Breast epithelium (tissue), 4 donors: ENCODE measurements at regions not wholly inside any gene's neighbourhood (a gene's known extent, or its start where the extent isn't known, plus 50 kb on each side); places are given as distances from the start of the nearest gene placed in this dataset.

Source experiments
- DNase-seq, 2 donors: peaks; one replicate each; pipeline ENCODE4 v3.0.0-alpha.2; 2019; ENCODE audit warnings: low spot score in 2 of 2
- H3K27ac ChIP-seq, 2 donors: fragments of 200-600 bp; sonication (generic) in 1 of 2; one replicate each; pipeline ENCODE4 v1.5.1; 2016 to 2019; ENCODE audit warnings: mild to moderate bottlenecking in 1 of 2
- H3K27me3 ChIP-seq, 2 donors: fragments of 200-600 bp; sonication (generic) in 1 of 2; one replicate each; pipeline versions ENCODE4 v1.5.1 to v1.6.0; 2017 to 2019; ENCODE audit warnings: control low read depth in 1 of 2, mild to moderate bottlenecking in 1 of 2
- H3K36me3 ChIP-seq: fragments of 200-600 bp; one replicate; pipeline ENCODE4 v1.5.1; 2019
- H3K4me1 ChIP-seq, 2 donors: fragments of 200-600 bp; sonication (generic); one replicate each; pipeline ENCODE4 v1.5.1; 2016 to 2019; ENCODE audit warnings: control low read depth in 1 of 2
- H3K4me3 ChIP-seq, 3 donors: fragments of 200-600 bp; sonication (generic); 1 replicate in 2 of 3; 2 replicates in 1 of 3; pipeline ENCODE4 v1.5.1; 2016 to 2019; ENCODE audit warnings: mild to moderate bottlenecking in 3 of 3, moderate library complexity in 2 of 3
- H3K9me3 ChIP-seq, 2 donors: fragments of 200-600 bp; sonication (generic) in 1 of 2; one replicate each; pipeline ENCODE4 v1.5.1; 2016 to 2019; ENCODE audit warnings: control low read depth in 1 of 2
- POLR2A ChIP-seq: fragments of 450-650 bp; IDR thresholded peaks from one replicate; pipeline ENCODE4 v1.6.1; 2016; ENCODE audit warnings: antibody characterized with exemption, mild to moderate bottlenecking, moderate library complexity
- POLR2AphosphoS5 ChIP-seq, 3 donors: sonication (generic); formaldehyde crosslinking; IDR thresholded peaks; one replicate each; pipeline ENCODE4 v1.6.1; 2017; ENCODE audit warnings: antibody characterized with exemption in 3 of 3
- intact Hi-C: fragments of 100-400 bp; cut with DNase I; formaldehyde crosslinking; loops from one replicate; pipeline ENCODE4 v1.15.1; 2023; ENCODE audit warnings: low total_unique reads
- TF ChIP-seq, protein P1 (sequence below), 3 donors: fragments of 450-650 bp; IDR thresholded peaks; one replicate each; pipeline ENCODE4 v1.5.1; 2016 to 2017; ENCODE audit warnings: antibody characterized with exemption in 3 of 3, mild to moderate bottlenecking in 3 of 3, moderate library complexity in 3 of 3

GRCh38 chr13:73480779-73481559 lies 422.2 kb downstream of the KLF5 start:
- TF ChIP-seq POLR2A = no peak
- TF ChIP-seq POLR2AphosphoS5 (IDR thresholded peaks at IDR 0.05) = no peak
- TF ChIP-seq, protein P1, sequence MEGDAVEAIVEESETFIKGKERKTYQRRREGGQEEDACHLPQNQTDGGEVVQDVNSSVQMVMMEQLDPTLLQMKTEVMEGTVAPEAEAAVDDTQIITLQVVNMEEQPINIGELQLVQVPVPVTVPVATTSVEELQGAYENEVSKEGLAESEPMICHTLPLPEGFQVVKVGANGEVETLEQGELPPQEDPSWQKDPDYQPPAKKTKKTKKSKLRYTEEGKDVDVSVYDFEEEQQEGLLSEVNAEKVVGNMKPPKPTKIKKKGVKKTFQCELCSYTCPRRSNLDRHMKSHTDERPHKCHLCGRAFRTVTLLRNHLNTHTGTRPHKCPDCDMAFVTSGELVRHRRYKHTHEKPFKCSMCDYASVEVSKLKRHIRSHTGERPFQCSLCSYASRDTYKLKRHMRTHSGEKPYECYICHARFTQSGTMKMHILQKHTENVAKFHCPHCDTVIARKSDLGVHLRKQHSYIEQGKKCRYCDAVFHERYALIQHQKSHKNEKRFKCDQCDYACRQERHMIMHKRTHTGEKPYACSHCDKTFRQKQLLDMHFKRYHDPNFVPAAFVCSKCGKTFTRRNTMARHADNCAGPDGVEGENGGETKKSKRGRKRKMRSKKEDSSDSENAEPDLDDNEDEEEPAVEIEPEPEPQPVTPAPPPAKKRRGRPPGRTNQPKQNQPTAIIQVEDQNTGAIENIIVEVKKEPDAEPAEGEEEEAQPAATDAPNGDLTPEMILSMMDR (IDR thresholded peaks at IDR 0.05) = no peak
- intact Hi-C loops = no loop called here
- Histone ChIP-seq H3K27ac (no peak overlapping the region), H3K36me3 (no peaks in the 10 kb centered on the region), H3K27me3 (no peaks in the 10 kb centered on the region), H3K4me3 (no peak overlapping the region), H3K9me3 (no peaks in the 10 kb centered on the region), H3K4me1 (no peaks in the 10 kb centered on the region)
- no peak for DNase-seq

GRCh38 chr13:73479856-73480255 lies 421.1 kb downstream of the KLF5 start:
- intact Hi-C loops = no loop called here
- no peak for DNase-seq
- TF ChIP-seq POLR2A = no peak
- TF ChIP-seq POLR2AphosphoS5 (IDR thresholded peaks at IDR 0.05) = no peak
- TF ChIP-seq, protein P1 (IDR thresholded peaks at IDR 0.05) = no peak

GRCh38 chr13:73479351-73479750 lies 420.5 kb downstream of the KLF5 start:
- no peak for TF ChIP-seq POLR2AphosphoS5 (IDR thresholded peaks at IDR 0.05)
- TF ChIP-seq, protein P1 (IDR thresholded peaks at IDR 0.05) = no peak
- no peak for TF ChIP-seq POLR2A
- no peak for DNase-seq
- Histone ChIP-seq H3K9me3 (no peaks in the 10 kb centered on the region), H3K27ac (no peak overlapping the region), H3K36me3 (no peaks in the 10 kb centered on the region), H3K4me3 (no peak overlapping the region), H3K27me3 (no peaks in the 10 kb centered on the region), H3K4me1 (no peaks in the 10 kb centered on the region)
- intact Hi-C loops = no loop called here

More at GRCh38 chr13:73479856-73480255, 421.1 kb downstream of the KLF5 start:
- no peaks in the 10 kb centered on the region for H3K9me3 ChIP-seq
- no peaks in the 10 kb centered on the region for H3K4me1 ChIP-seq
- no peak overlapping the region for H3K4me3 ChIP-seq
- H3K27me3 ChIP-seq = no peaks in the 10 kb centered on the region
- H3K36me3 ChIP-seq = no peaks in the 10 kb centered on the region
- no peak overlapping the region for H3K27ac ChIP-seq

- Histone ChIP-seq H3K9me3 (no peaks in the 10 kb centered on the region), H3K4me1 (no peaks in the 10 kb centered on the region), H3K27me3 (no peaks in the 10 kb centered on the region), H3K4me3 (no peak overlapping the region), H3K27ac (no peak overlapping the region), H3K36me3 (no peaks in the 10 kb centered on the region)
- no peak for DNase-seq
- TF ChIP-seq, protein P1 (IDR thresholded peaks at IDR 0.05) = no peak
- intact Hi-C loops = no loop called here
Measured at GRCh38 chr13:73477441-73477840, 418.6 kb downstream of the KLF5 start.

DNA sequence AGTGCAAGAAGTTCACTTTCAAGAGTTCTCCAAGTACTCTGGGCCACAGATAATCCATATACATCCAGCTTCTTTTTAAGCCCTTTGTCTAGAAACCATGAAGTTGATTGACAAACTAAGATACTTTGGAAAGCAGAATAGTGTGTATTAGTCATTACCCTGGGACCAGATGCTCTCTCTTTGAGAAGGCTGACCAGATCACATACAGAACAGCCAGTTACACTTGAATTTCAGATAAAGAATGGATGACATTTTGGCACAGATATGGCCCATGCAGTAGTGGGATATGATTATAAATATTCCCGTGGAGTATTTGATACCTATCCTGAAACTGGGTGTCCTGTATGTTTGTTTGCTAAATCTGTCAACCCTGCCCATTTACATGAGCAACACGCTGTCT lies 414.2 kb downstream of the KLF5 start:
- no peak for DNase-seq
- intact Hi-C loops = no loop called here
- TF ChIP-seq POLR2AphosphoS5 (IDR thresholded peaks at IDR 0.05) (no peak), POLR2A (no peak)
- TF ChIP-seq, protein P1 (IDR thresholded peaks at IDR 0.05) = no peak
- H3K36me3 ChIP-seq = no peaks in the 10 kb centered on the region
- H3K27me3 ChIP-seq = no peaks in the 10 kb centered on the region
- H3K9me3 ChIP-seq = no peaks in the 10 kb centered on the region
- no peak overlapping the region for H3K27ac ChIP-seq
- H3K4me3 ChIP-seq = no peak overlapping the region
- H3K4me1 ChIP-seq = no peaks in the 10 kb centered on the region
